Ramos (cell line): ENCODE measurements at regions not wholly inside any gene's neighbourhood (a gene's known extent, or its start where the extent isn't known, plus 50 kb on each side); places are given as distances from the start of the nearest gene placed in this dataset.
"Not testable (repeated sequence)": the region's sequence is repeated elsewhere in the genome, so short reads cannot be mapped to it uniquely, and the experiment has no call there.

Experiments used
- in situ Hi-C: fragments of 300-500 bp; cut with MboI; formaldehyde crosslinking; loops from one replicate; pipeline ENCODE4 v1.14.3; 2022; ENCODE audit warnings: low sequenced_read_pairs; ENCODE audit not compliant: unreplicated experiment

GRCh38 chr3:150270883-150271590 is 137.1 kb upstream of the TSC22D2 start:
- in situ Hi-C loops = no loop called here

DNA sequence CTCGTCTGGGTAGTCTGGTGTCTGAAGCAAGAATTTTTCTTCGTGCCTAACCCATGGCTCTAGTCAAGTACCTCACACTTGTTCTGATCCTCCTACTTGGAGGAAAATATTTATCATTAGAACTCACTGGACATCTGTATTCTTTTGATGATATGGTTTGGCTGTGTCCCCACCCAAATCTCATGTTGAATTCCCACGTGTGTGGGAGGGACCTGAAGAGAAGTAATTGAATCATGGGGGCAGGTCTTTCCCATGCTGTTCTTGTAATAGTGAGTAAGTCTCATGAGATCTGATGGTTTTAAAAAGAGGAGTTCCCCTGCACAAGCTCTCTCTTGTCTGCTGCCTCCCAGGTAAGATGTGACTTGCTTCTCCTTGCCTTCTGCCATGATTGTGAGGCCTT is 137.7 kb upstream of the TSC22D2 start:
- in situ Hi-C loops = not testable (repeated sequence)

DNA sequence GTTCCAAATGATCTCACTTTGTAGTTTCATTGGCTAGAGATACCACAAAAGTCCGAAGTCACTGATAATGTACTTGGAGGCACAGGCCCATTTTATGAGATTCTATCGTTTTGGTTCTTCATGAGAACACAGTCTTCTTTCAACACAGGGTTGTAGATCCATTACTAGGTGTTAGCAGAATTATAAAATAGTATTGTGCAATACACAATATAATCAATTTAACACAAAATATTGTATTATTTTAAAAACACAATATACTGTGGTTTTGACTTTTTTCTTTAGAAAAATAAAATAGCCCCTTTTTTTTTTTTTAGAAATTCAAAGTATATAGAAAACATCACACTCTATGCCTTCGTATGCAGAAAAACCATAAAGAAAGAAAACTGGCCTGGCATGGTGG is 138.6 kb upstream of the TSC22D2 start:
- in situ Hi-C loops = no loop called here

DNA sequence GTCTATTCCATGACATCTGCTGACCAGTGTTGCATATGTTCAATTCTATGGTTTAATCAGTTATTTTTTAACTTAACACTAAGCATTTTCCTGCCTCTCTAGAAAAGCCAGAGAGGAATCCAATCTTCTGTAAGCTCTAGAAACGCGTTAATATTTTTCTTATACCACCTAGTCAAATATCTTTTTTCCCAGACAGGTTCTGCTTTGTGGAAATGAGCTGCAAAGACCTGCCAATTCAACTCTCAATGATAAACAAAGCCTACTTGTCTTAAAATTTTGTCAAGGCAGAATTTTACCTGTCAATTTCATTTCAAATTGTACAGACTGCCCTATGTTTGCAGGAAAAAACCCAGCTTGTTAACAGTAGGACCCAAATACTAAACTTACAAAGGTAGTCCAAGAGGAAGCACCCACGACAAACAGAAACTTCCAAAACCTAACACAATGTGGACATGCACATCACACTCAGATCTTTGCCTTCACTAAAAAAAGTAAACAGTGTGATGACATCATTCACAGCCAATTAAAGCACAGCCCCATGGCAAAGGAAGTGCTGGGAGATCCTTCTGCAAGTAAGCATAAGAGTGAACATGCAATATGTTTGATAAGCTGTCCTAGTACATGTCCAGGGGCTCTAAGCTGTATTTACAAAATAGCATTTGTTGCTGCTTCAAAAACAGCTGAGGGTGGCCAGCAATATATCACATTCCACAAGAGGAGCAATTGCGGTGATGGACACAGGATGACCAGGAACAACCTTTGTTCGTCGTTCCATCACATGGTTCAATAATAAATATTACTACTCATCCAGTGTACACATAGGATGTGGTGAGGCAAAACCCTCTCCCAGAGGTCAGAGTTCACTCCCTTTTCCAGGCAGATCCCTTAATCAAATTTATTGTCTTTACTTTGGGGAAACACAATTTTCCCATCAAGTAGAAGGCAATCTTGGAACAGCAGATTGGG is 139.4 kb upstream of the TSC22D2 start:
- in situ Hi-C loops = no loop called here

- in situ Hi-C loops = no loop called here
Measured at GRCh38 chr3:150267288-150267687, 140.8 kb upstream of the TSC22D2 start.

DNA sequence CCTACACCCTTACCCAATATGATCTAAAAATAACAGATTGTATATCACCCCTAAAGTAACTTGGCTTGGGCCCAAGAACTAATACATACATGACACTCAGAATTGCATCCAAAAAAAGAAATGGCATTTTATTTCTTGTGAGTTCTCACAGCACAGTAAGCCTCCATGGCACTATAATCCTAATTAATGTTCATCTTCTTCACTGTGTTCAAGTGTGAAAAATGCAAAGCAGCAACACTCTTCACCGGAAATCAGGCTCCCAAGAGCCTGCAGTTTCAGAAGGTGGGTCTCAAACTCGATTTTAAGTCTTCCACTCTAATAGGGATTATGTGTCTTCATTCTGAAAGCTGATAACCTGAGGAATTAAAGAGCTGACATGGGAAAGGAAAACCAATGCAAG is 142.8 kb upstream of the TSC22D2 start:
- in situ Hi-C loops = no loop called here

DNA sequence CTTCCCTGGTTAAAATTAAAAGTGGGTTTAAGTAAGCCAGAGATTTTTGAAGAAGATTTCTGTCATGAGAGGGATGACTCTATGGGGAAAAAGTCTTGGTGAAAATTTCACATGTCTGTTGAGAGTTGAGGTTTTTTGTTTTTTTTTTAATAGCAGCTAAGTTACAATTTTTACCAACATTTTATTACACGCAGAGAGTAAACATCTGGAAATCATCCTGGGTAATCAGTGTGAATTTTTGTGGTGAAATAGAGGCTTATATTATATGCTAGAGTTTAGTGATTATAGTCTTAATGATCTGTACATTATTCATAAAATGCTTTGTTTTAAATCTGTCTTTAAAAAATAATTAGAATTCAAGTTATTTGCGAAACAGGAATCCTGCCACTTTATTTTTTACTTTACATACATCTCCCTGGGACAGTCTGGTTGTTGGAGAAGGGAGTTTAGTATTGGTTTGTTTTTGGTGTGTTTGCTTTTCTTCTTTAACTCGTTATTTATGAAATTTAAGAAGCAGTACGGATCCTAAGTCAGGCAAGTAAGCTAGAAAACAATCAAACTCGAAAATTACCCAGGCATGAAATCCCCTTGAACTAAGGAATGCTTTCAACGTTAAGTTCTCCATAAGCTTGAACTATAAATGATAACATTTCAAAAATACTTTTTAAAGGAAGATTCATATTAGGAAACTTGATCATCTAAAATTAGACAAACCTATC is 143.4 kb upstream of the TSC22D2 start:
- in situ Hi-C loops = no loop called here

- in situ Hi-C loops = no loop called here
Measured at GRCh38 chr3:150261958-150262357, 146.1 kb upstream of the TSC22D2 start.

- in situ Hi-C loops = no loop called here
Measured at GRCh38 chr3:150261418-150261817, 146.7 kb upstream of the TSC22D2 start.

DNA sequence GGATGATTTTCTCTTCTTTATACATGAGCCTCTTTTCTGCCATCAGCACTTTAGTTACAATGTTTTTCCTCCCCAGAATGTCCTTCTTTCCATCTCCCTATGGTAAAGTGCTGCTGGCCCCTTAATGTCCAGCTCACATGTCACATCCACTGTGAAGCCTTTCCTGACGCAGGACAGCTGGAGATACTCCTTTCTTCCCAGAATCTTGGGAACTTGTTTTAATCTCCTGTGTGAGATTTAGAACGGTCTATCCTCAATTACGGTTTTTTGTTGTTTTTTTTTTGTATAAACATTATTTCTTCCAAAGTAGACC is 147.7 kb upstream of the TSC22D2 start:
- in situ Hi-C loops = no loop called here

DNA sequence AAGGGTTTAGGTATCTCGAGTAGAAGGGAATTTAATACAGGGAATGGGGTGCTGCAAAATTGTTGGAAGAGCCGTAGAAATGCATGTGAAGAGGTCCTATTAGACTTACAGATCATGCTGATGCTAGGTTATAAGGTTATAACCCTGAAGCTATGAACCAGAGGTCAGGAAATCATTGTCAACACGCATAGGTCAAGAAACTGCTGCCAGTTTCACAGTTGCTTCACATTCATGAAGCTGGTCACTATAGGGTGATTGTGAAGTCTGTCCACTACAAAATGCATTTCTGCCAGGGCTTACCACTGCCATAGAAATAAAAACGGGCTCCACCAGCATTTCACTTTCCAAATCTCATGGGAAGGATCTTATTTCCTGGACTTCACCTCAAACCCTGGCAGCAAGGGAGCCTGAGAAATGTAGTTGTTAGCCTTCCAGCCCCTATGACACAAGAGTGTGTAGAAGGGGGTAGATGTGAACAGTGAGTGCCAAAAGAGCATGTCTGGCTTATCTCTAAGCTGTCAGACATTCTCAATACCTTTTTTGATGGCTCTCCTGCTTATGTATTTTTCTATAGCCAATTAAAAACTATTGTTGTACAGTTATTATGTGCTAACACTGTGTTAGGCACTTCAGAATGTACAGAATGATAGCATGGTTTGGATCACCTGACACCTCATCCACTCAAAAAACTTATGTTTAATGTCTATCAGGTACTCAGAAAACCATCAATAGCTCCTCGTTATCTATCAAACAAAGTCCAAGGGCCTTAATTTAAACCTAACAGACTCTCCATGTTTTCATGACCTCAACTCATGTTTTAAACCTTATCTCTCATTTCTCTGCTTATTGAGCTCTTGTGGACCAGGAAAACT is 148.3 kb upstream of the TSC22D2 start:
- in situ Hi-C loops = no loop called here

- in situ Hi-C loops = no loop called here
Measured at GRCh38 chr3:150256782-150257181, 151.3 kb upstream of the TSC22D2 start.

- in situ Hi-C loops = no loop called here
Measured at GRCh38 chr3:150256318-150256717, 151.8 kb upstream of the TSC22D2 start.

DNA sequence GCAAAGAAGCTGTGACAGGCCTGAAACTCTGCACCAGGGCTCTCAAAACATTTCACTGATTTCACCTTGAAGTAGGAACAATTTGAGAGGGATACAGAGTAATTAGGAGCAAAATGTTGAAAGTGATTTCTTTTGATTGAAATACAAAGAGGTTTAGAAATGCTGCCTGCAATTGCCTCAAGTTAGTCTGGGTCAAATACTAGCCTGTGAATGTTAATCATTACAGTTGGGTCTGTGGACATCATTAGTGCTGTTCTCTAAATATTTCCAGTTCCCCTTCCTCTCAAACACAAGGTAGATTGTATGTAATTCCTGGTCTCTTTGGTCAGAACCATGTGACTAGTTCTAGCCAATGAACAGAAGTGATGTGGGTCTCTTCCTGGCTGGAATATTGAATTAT is 152.3 kb upstream of the TSC22D2 start:
- in situ Hi-C loops = no loop called here

DNA sequence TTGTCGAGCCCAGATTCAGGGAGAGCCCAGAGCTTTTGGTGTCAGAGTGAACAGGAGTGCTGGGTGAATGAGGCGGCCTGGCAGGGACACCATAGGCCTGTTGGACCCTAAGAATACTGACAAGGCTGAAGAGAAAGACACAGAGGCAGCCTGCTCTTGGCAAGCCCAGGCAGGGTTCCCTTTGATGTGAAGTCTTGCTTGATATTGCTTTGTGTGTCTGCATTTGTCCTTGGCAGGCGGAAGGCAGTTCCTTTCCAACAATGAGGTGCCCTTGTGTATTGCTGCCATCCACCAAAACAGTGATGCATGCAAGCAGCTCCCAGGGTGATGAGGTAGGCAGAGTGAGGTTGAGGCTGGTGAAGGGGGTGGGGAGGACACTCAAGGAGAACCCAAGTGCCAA is 152.7 kb upstream of the TSC22D2 start:
- in situ Hi-C loops = no loop called here

- in situ Hi-C loops = no loop called here
Measured at GRCh38 chr3:150254309-150254708, 153.8 kb upstream of the TSC22D2 start.

DNA sequence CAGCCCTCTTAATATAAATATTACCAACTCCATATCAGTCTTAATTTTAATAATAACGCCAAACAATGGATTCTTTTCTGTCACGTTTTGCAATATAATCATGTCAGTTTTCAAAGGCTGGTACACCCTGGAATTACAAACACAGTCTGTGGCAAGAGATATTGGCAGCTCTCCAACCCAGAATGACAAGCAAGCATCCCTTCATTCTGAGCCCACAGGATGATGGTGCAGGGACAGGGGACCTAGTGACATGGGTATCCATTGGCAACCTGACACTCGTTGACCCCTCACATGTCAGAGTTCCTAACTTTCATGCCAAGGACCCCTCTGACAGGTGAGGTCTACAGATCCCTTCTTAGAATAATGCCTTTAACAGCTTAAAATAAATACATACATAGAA is 154.5 kb upstream of the TSC22D2 start:
- in situ Hi-C loops = no loop called here

DNA sequence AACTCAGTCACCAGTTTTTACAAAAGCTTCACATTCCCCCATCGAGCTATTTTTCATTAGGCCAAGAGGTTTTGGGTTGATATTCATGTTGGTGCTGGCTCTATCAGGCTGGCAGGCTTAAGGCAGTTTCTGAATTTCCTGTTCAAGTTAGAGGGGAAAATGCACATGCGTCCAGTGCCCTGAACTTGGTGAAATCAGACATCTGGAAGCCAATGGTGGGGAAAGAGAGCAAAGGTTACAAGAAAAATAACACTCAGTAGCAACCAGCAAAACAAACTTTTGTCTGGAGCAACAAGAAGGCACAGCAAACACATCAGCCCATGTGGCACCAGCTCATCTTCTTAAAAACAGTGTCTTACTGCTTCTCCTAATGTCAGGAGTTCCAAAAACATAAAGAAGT is 155.6 kb upstream of the TSC22D2 start:
- in situ Hi-C loops = no loop called here

GRCh38 chr3:150251187-150252062 is 156.7 kb upstream of the TSC22D2 start:
- in situ Hi-C loops = no loop called here
